ENCODE measurements at regions not wholly inside any gene's neighbourhood (a gene's known extent, or its start where the extent isn't known, plus 50 kb on each side); places are given as distances from the start of the nearest gene placed in this dataset.
A peak's percentile ranks its signal among the peaks of the same experiment; 100 is the strongest.

- H3K9me3 Mint-ChIP-seq = peaks cover 17% of the 10 kb centered on the region
- TF ChIP-seq EZH2phosphoT487 (IDR thresholded peaks at IDR 0.05) (no peak), EZH2 (IDR thresholded peaks at IDR 0.05) (no peak), CTCF (IDR thresholded peaks at IDR 0.05) (no peak)
- H3K27me3 Mint-ChIP-seq (ENCODE audit: insufficient read depth, low read depth) = peaks cover 5% of the 10 kb centered on the region
Observed at GRCh38 chr13:95362666-95363065, 61.4 kb upstream of the ABCC4 start.

GRCh38 chr13:95367309-95367843 is 66.1 kb upstream of the ABCC4 start:
- Histone ChIP-seq H3K4me3 (no peak overlapping the region), H2AFZ (replicated peaks) (no peak overlapping the region), H3K9me3 (ENCODE audit: low read depth) (no peaks in the 10 kb centered on the region), H3K27ac (no peak overlapping the region), H3K27me3 (no peaks in the 10 kb centered on the region), H3K36me3 (no peaks in the 10 kb centered on the region), H3K4me2 (no peak overlapping the region), H3F3A (ENCODE audit: low read depth) (no peaks in the 10 kb centered on the region), H3K79me2 (ENCODE audit: low read depth) (no peaks in the 10 kb centered on the region), H4K20me1 (ENCODE audit: low read depth) (no peaks in the 10 kb centered on the region), H3K9ac (no peak overlapping the region), H3K4me1 (no peaks in the 10 kb centered on the region)
- H3K4me1 Mint-ChIP-seq = no peaks in the 10 kb centered on the region
- peaks cover 6% of the 10 kb centered on the region for H3K36me3 Mint-ChIP-seq
- peak overlapping the region; percentile 50 for H3K27ac Mint-ChIP-seq
- no peak for DNase-seq (ENCODE audit: low spot score)
- peaks cover 25% of the 10 kb centered on the region for H3K9me3 Mint-ChIP-seq
- TF ChIP-seq EZH2 (IDR thresholded peaks at IDR 0.05) = no peak
- TF ChIP-seq CTCF (IDR thresholded peaks at IDR 0.05) = no peak
- H3K27me3 Mint-ChIP-seq (ENCODE audit: insufficient read depth, low read depth) = peaks cover 7% of the 10 kb centered on the region
- H3K4me3 Mint-ChIP-seq = no peak overlapping the region

More at GRCh38 chr13:95362666-95363065, 61.4 kb upstream of the ABCC4 start:
- H3K4me3 ChIP-seq = no peak overlapping the region
- H3K36me3 Mint-ChIP-seq = peaks cover 5% of the 10 kb centered on the region
- no peak overlapping the region for H3K9ac ChIP-seq
- H3F3A ChIP-seq (ENCODE audit: low read depth) = peaks cover 7% of the 10 kb centered on the region
- no peaks in the 10 kb centered on the region for H3K27me3 ChIP-seq
- H3K4me1 ChIP-seq = peaks cover 24% of the 10 kb centered on the region
- H4K20me1 ChIP-seq (ENCODE audit: low read depth) = no peaks in the 10 kb centered on the region
- no peak overlapping the region for H2AFZ ChIP-seq (replicated peaks)
- peaks cover 27% of the 10 kb centered on the region for H3K4me1 Mint-ChIP-seq
- no peak overlapping the region for H3K4me3 Mint-ChIP-seq
- H3K27ac ChIP-seq = no peak overlapping the region
- H3K4me2 ChIP-seq = no peak overlapping the region
- no peaks in the 10 kb centered on the region for H3K36me3 ChIP-seq
- H3K27ac Mint-ChIP-seq = no peak overlapping the region
- no peak for DNase-seq (ENCODE audit: low spot score)
- H3K79me2 ChIP-seq (ENCODE audit: low read depth) = no peaks in the 10 kb centered on the region
- H3K9me3 ChIP-seq (ENCODE audit: low read depth) = no peaks in the 10 kb centered on the region

- H3K4me1 Mint-ChIP-seq = no peaks in the 10 kb centered on the region
- no peak for TF ChIP-seq EZH2phosphoT487 (IDR thresholded peaks at IDR 0.05)
- no peak for TF ChIP-seq EZH2 (IDR thresholded peaks at IDR 0.05)
- TF ChIP-seq CTCF (IDR thresholded peaks at IDR 0.05) = no peak
- peaks cover 5% of the 10 kb centered on the region for H3K27me3 Mint-ChIP-seq (ENCODE audit: insufficient read depth, low read depth)
Observed at GRCh38 chr13:95368998-95369397, 67.7 kb upstream of the ABCC4 start.

More at GRCh38 chr13:95368998-95369397, 67.7 kb upstream of the ABCC4 start:
- Histone ChIP-seq H3K9ac (no peak overlapping the region), H3K4me1 (no peaks in the 10 kb centered on the region), H3K4me3 (no peak overlapping the region), H3K4me2 (no peak overlapping the region), H3K9me3 (ENCODE audit: low read depth) (no peaks in the 10 kb centered on the region), H3F3A (ENCODE audit: low read depth) (no peaks in the 10 kb centered on the region), H3K27me3 (no peaks in the 10 kb centered on the region), H3K36me3 (no peaks in the 10 kb centered on the region), H3K79me2 (ENCODE audit: low read depth) (no peaks in the 10 kb centered on the region), H4K20me1 (ENCODE audit: low read depth) (no peaks in the 10 kb centered on the region), H3K27ac (no peak overlapping the region), H2AFZ (replicated peaks) (no peak overlapping the region)
- Mint-ChIP-seq H3K27ac (no peak overlapping the region), H3K9me3 (peaks cover 18% of the 10 kb centered on the region), H3K4me3 (no peak overlapping the region), H3K36me3 (peaks cover 3% of the 10 kb centered on the region)
- DNase-seq (ENCODE audit: low spot score) = no peak

Data from neural progenitor cell (in vitro differentiated cells).